GM12878 (cell line): ENCODE measurements at regions not wholly inside any gene's neighbourhood (a gene's known extent, or its start where the extent isn't known, plus 50 kb on each side); places are given as distances from the start of the nearest gene placed in this dataset.

ENCODE experiments used
- ATAC-seq: fragments of 200-7000 bp; cut with Tn5 transposase; 3 replicates; pipeline ENCODE4 v1.9.1; 2020; ENCODE audit warnings: mild to moderate bottlenecking, moderate library complexity
- BruUV-seq: library from RNA; stranded (reverse); fragments of 400-500 nt; replicated peaks from 2 replicates; lab custom pipeline; 2021; lab: Mats Ljungman, UMichigan
- CTCF ChIA-PET: fragments of 300-600 bp; sonication (Branson Sonifier 250); formaldehyde crosslinking; extraction: SDS; loops from one replicate; lab custom pipeline; 2021; ENCODE audit warnings: inconsistent platforms; lab: Yijun Ruan, JAX
- POLR2A ChIA-PET: fragments of 350-600 bp; formaldehyde crosslinking; extraction: SDS; loops from one replicate; lab custom pipeline; 2021; ENCODE audit warnings: inconsistent platforms; lab: Charles Lee
- RAD21 ChIA-PET: fragments of 300-600 bp; sonication (Branson Sonifier 250); formaldehyde crosslinking; loops from one replicate; lab custom pipeline; 2023; ENCODE audit warnings: antibody characterized with exemption; ENCODE audit not compliant: unreplicated experiment; lab: Charles Lee
- SMC1A ChIA-PET: fragments of 300-600 bp; sonication (Branson Sonifier 250); formaldehyde crosslinking; loops from one replicate; lab custom pipeline; 2023; ENCODE audit not compliant: unreplicated experiment, uncharacterized antibody; lab: Charles Lee
- DNase-seq: peaks from one replicate; pipeline ENCODE4 v3.0.0-alpha.2; 2011; ENCODE audit warnings: low read depth, low spot score
- FAIRE-seq: peaks from 3 replicates; lab custom pipeline; 2011; peaks lifted over from hg19 to GRCh38; lab: Jason Lieb, UNC
- H2AFZ ChIP-seq: 2 replicates; pipeline ENCODE4 v1.6.0; 2011; ENCODE audit warnings: low read depth, low read length, control low read depth; ENCODE audit not compliant: control insufficient read depth
- H3K27ac ChIP-seq: 2 replicates; pipeline ENCODE4 v1.5.1; 2011; ENCODE audit warnings: control low read depth; ENCODE audit not compliant: control insufficient read depth, insufficient read depth
- H3K27me3 ChIP-seq, 2 experiments: replicated peaks in 1 of 2; 2 replicates each; pipeline versions ENCODE4 v1.6.0 to v1.6.1; 2011; ENCODE audit warnings: low read length in 1 of 2; ENCODE audit not compliant: control insufficient read depth in 2 of 2, insufficient read depth in 2 of 2
- H3K36me3 ChIP-seq, 2 experiments: 2 replicates each; pipeline ENCODE4 v1.5.1; 2011; ENCODE audit warnings: low read length in 1 of 2; ENCODE audit not compliant: control insufficient read depth in 2 of 2, insufficient read depth in 2 of 2
- H3K4me1 ChIP-seq: 2 replicates; pipeline ENCODE4 v1.6.1; 2011; ENCODE audit warnings: mild to moderate bottlenecking, low read length, moderate library complexity, mixed read lengths; ENCODE audit not compliant: control insufficient read depth, insufficient read depth
- H3K4me2 ChIP-seq: 2 replicates; pipeline ENCODE4 v1.6.0; 2011; ENCODE audit warnings: control low read depth; ENCODE audit not compliant: control insufficient read depth, insufficient read depth
- H3K4me3 ChIP-seq: fragments of 200-600 bp; sonication (generic); 2 replicates; pipeline ENCODE4 v1.5.1; 2016
- H3K79me2 ChIP-seq: 2 replicates; pipeline ENCODE4 v1.6.0; 2011; ENCODE audit warnings: low read length; ENCODE audit not compliant: control insufficient read depth, insufficient read depth
- H3K9ac ChIP-seq: 2 replicates; pipeline ENCODE4 v1.8.0; 2011; ENCODE audit warnings: low read length, control low read depth, mixed read lengths; ENCODE audit not compliant: control insufficient read depth, insufficient read depth
- H3K9me3 ChIP-seq: replicated peaks from 3 replicates; pipeline ENCODE4 v1.5.1; 2011; ENCODE audit warnings: mild to moderate bottlenecking, low read length; ENCODE audit not compliant: control insufficient read depth, insufficient read depth
- H4K20me1 ChIP-seq: 2 replicates; pipeline ENCODE4 v1.6.0; 2011; ENCODE audit not compliant: control insufficient read depth, insufficient read depth
- ATF2 ChIP-seq: IDR thresholded peaks from 2 replicates; pipeline ENCODE4 v1.6.1; 2012; ENCODE audit warnings: low read length, inconsistent platforms
- CHD1 ChIP-seq: IDR thresholded peaks from 2 replicates; pipeline ENCODE4 v1.6.1; 2012; ENCODE audit warnings: low read depth, low read length, improper control_type of control experiment
- DPF2 ChIP-seq: fragments of 450-650 bp; IDR thresholded peaks from 2 replicates; pipeline ENCODE4 v1.6.1; 2017; ENCODE audit warnings: mild to moderate bottlenecking
- ESRRA ChIP-seq: IDR thresholded peaks from 2 replicates; pipeline ENCODE4 v1.6.1; 2012; ENCODE audit warnings: mild to moderate bottlenecking, low read length, improper control_type of control experiment
- FOS ChIP-seq: IDR thresholded peaks from 3 replicates; pipeline ENCODE4 v1.6.1; 2011; ENCODE audit warnings: borderline replicate concordance; ENCODE audit not compliant: insufficient read length; ENCODE audit errors: extremely low read depth
- GABPA ChIP-seq: IDR thresholded peaks from 2 replicates; pipeline ENCODE4 v1.6.1; 2014; ENCODE audit warnings: antibody characterized with exemption, low read depth, mild to moderate bottlenecking, inconsistent platforms
- RB1 ChIP-seq: fragments of 450-650 bp; formaldehyde crosslinking; IDR thresholded peaks from 2 replicates; pipeline ENCODE4 v1.6.1; 2017; ENCODE audit warnings: mild to moderate bottlenecking, borderline replicate concordance
- RELB ChIP-seq: fragments of 450-650 bp; IDR thresholded peaks from 2 replicates; pipeline ENCODE4 v1.6.1; 2017; ENCODE audit warnings: low read depth, mild to moderate bottlenecking, moderate library complexity
- REST ChIP-seq: IDR thresholded peaks from 2 replicates; pipeline ENCODE4 v1.6.1; 2012; ENCODE audit warnings: mild to moderate bottlenecking, low read depth, low read length
- STAT1 ChIP-seq: fragments of 450-650 bp; conservative IDR thresholded peaks from 2 replicates; pipeline ENCODE4 v1.6.1; 2014; ENCODE audit warnings: antibody characterized with exemption, mild to moderate bottlenecking
- TCF3 ChIP-seq: IDR thresholded peaks from 2 replicates; pipeline ENCODE4 v1.6.1; 2012; ENCODE audit warnings: low read depth, mild to moderate bottlenecking, low read length, borderline replicate concordance; ENCODE audit not compliant: insufficient read depth
- ZBTB4 ChIP-seq: fragments of 450-650 bp; formaldehyde crosslinking; IDR thresholded peaks from 2 replicates; pipeline ENCODE4 v1.4.0; 2022; ENCODE audit warnings: mild to moderate bottlenecking, moderate library complexity
- WGBS: methylation state at CpG from one replicate; pipeline ENCODE4 v1.1.6; 2016; ENCODE audit warnings: low lambda C conversion rate; ENCODE audit not compliant: insufficient replicate concordance, insufficient coverage; ENCODE audit errors: missing lambda C conversion rate; 5-methylcytosine and 5-hydroxymethylcytosine counted together
- in situ Hi-C: fragments of 300-500 bp; cut with MboI; formaldehyde crosslinking; loops from 9 replicates; pipeline ENCODE4 v1.14.3; 2018; ENCODE audit warnings: mixed read lengths
- intact Hi-C: fragments of 100-400 bp; cut with micrococcal nuclease; formaldehyde crosslinking; loops from one replicate; pipeline ENCODE4 v1.14.2; 2022; ENCODE audit not compliant: unreplicated experiment

- TF ChIP-seq ZBTB4 (CRISPR knock-in tag): no peak
- TF ChIP-seq ATF2: no peak
- no peak for TF ChIP-seq DPF2
- no peak for TF ChIP-seq REST
These were observed 136.4 kb downstream of the KLF6 start (continued) for GRCh38 chr10:3648576-3648975.

GRCh38 chr10:3648170-3648569 is 136.8 kb downstream of the KLF6 start:
- ATAC-seq: no peak
- no peak for TF ChIP-seq GABPA
- no peak for TF ChIP-seq ESRRA
- no peak for TF ChIP-seq CHD1
- no peak for TF ChIP-seq RB1
- TF ChIP-seq RELB: no peak
- TF ChIP-seq STAT1: no peak
- TF ChIP-seq TCF3: no peak
- no peak for TF ChIP-seq FOS

More at GRCh38 chr10:3648170-3648569, 136.8 kb downstream of the KLF6 start:
- Histone ChIP-seq H2AFZ (no peak overlapping the region), H3K9me3 (no peaks in the 10 kb centered on the region), H3K27ac (no peak overlapping the region), H3K27me3 (no peaks in the 10 kb centered on the region; a peak in 2 of 4 replicates), H3K4me2 (no peak overlapping the region), H3K9ac (no peak overlapping the region), H3K4me3 (no peak overlapping the region), H3K79me2 (no peaks in the 10 kb centered on the region), H3K36me3 (no peaks in the 10 kb centered on the region), H3K4me1 (no peaks in the 10 kb centered on the region), H4K20me1 (no peaks in the 10 kb centered on the region)
- in situ Hi-C loops: no loop called here
- DNase-seq (no peak), FAIRE-seq (no peak)
- RAD21 ChIA-PET: no interaction called here
- intact Hi-C loops: no loop called here
- POLR2A ChIA-PET: no interaction called here
- WGBS: 40% methylated on average over 6 of the region's 6 CpGs
- CTCF ChIA-PET: no interaction called here
- SMC1A ChIA-PET: no interaction called here
- BruUV-seq: no TSS peak
